Transverse colon (tissue), 4 donors: ENCODE measurements at regions not wholly inside any gene's neighbourhood (a gene's known extent, or its start where the extent isn't known, plus 50 kb on each side); places are given as distances from the start of the nearest gene placed in this dataset.

Experiments
- EP300 ChIP-seq: sonication (generic); formaldehyde crosslinking; IDR thresholded peaks from one replicate; pipeline ENCODE4 v1.6.1; 2017; ENCODE audit warnings: antibody characterized with exemption, low read depth
- POLR2A ChIP-seq: fragments of 450-650 bp; IDR thresholded peaks from one replicate; pipeline ENCODE4 v1.6.1; 2016; ENCODE audit warnings: antibody characterized with exemption, mild to moderate bottlenecking, moderate library complexity
- POLR2AphosphoS5 ChIP-seq, 3 donors: sonication (generic); formaldehyde crosslinking; IDR thresholded peaks; one replicate each; pipeline ENCODE4 v1.6.1; 2016; ENCODE audit warnings: antibody characterized with exemption in 3 of 3
- TF ChIP-seq, protein P1 (sequence below), 5 experiments: fragments of 200-600 bp in 3 of 5; fragments of 450-650 bp in 2 of 5; sonication (generic) in 3 of 5; IDR thresholded peaks; 1 replicate in 2 of 5; 2 replicates in 3 of 5; pipeline ENCODE4 v1.5.1; 2016 to 2017; ENCODE audit warnings: antibody characterized with exemption in 5 of 5, inconsistent platforms in 3 of 5, mild to moderate bottlenecking in 2 of 5, moderate library complexity in 1 of 5

- TF ChIP-seq POLR2AphosphoS5 (IDR thresholded peaks at IDR 0.05) (no peak), POLR2A (no peak), EP300 (no peak)
- TF ChIP-seq, protein P1, sequence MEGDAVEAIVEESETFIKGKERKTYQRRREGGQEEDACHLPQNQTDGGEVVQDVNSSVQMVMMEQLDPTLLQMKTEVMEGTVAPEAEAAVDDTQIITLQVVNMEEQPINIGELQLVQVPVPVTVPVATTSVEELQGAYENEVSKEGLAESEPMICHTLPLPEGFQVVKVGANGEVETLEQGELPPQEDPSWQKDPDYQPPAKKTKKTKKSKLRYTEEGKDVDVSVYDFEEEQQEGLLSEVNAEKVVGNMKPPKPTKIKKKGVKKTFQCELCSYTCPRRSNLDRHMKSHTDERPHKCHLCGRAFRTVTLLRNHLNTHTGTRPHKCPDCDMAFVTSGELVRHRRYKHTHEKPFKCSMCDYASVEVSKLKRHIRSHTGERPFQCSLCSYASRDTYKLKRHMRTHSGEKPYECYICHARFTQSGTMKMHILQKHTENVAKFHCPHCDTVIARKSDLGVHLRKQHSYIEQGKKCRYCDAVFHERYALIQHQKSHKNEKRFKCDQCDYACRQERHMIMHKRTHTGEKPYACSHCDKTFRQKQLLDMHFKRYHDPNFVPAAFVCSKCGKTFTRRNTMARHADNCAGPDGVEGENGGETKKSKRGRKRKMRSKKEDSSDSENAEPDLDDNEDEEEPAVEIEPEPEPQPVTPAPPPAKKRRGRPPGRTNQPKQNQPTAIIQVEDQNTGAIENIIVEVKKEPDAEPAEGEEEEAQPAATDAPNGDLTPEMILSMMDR (IDR thresholded peaks at IDR 0.05): no peak
These were observed 464.1 kb upstream of the CRIM1 start for GRCh38 chr2:35891528-35891927.
